HG02840 (cell line): ENCODE measurements at regions not wholly inside any gene's neighbourhood (a gene's known extent, or its start where the extent isn't known, plus 50 kb on each side); places are given as distances from the start of the nearest gene placed in this dataset.
"Not testable (repeated sequence)": the region's sequence is repeated elsewhere in the genome, so short reads cannot be mapped to it uniquely, and the experiment has no call there.

Experiments
- ATAC-seq: cut with Tn5 transposase; IDR thresholded peaks from one replicate; pipeline ENCODE4 v1.9.1; 2021; ENCODE audit warnings: mild to moderate bottlenecking, moderate library complexity, moderate number of reproducible peaks; ENCODE audit not compliant: unreplicated experiment, low FRiP score

DNA sequence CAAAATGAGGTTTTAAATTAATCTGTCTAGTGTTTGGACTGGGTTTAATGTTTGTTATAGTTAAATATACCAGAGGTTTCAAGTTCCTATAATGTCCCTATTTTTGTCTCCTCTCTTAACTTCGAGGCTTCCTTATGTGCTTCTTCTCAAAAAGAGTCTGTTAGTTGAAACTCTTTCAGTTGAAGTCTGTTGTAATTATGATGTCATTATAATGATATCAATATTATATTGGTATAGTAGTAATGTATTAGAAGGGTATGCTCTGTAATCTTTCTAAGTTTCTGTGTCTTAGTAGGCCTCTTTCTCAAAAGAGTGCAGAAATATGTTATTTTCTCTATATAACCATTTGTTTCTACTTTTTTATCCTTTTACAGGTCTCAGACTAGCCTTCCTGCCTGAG is 1148.0 kb downstream of the NSUN3 start:
- no peak for ATAC-seq

DNA sequence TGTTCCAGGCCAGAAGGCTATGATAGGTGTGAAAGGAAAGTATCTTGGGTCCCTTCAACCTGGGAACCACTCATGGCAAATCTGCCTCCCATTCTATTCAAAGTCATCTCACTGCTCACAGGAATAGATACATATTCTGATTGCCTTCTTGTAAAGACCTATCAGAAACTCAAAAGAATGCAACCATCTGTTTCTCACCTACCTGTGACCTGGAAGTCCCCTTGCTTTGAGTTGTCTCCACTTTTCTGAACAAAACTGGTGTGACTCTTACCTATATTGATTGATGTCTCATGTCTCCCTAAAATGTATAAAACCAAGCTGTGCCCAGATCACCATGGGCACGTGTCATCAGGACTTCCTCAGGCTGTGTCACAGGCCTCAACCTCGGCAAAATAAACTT is 1149.3 kb downstream of the NSUN3 start:
- no peak for ATAC-seq

- no peak for ATAC-seq
These were observed 1152.6 kb downstream of the NSUN3 start for GRCh38 chr3:95215437-95215957.

GRCh38 chr3:95217661-95218060 is 1154.8 kb downstream of the NSUN3 start:
- no peak for ATAC-seq

- no peak for ATAC-seq
These were observed 1155.6 kb downstream of the NSUN3 start for GRCh38 chr3:95218484-95218883.

DNA sequence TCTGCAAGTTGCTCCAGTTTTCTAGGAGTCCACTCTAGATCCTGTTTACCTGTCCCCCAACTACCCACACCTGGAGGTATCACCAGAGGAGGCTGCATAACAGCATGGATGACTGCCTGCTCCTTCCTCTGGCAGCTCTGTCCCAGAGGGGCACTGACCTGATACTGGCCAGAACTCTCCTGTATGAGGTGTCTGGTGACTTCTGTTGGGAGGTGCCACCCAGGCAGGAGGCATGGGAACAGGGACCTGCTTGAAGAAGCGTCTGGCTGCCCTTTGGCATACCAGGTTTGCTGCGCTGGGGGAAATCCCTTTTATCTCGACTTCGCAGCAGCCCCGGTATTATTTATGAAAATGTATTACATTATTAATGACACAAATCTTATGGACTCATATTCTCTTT is 1163.6 kb downstream of the NSUN3 start:
- no peak for ATAC-seq

- no peak for ATAC-seq
These were observed 1164.2 kb downstream of the NSUN3 start for GRCh38 chr3:95227092-95227491.

DNA sequence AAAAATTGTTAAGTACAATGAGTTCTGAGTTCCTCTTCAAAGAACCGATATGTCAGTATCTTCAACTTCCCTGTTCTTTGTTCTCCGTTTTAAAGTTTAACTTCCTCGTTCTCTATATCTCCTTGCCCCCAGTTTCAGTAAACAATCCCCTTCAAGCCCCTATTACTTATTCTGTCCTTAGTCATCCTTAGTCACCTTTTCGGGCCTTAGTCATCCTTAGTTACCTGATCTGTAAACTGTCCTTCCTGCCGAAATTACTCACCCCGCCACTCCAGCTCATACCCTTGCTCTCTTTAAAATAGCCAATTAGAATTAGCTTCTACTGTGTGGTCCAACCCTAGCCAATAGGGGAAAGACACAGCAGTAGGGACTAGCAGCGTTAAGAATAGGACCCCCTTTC is 1165.6 kb downstream of the NSUN3 start:
- ATAC-seq, result no peak

GRCh38 chr3:95235916-95236315 is 1173.1 kb downstream of the NSUN3 start:
- ATAC-seq, result no peak

DNA sequence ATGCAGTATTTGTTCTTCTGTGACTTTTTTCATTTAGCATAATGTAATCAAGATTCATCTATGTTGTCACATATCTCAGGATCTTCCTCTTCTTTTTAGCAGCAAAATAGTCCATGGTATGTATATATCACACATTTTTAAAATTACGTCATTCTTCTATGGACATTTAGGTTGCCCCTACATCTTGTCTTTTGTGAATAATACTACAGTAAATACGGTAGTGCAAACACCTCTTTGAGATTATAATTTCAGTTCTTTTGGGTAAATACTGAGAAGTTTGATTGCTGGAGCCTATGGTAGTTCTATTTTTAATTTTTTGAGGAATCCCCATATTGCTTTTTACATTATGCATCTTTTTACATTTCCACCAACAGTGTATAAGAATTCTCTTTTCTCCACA is 1174.9 kb downstream of the NSUN3 start:
- no peak for ATAC-seq

- ATAC-seq, result no peak
These were observed 1177.5 kb downstream of the NSUN3 start for GRCh38 chr3:95240395-95240794.

DNA sequence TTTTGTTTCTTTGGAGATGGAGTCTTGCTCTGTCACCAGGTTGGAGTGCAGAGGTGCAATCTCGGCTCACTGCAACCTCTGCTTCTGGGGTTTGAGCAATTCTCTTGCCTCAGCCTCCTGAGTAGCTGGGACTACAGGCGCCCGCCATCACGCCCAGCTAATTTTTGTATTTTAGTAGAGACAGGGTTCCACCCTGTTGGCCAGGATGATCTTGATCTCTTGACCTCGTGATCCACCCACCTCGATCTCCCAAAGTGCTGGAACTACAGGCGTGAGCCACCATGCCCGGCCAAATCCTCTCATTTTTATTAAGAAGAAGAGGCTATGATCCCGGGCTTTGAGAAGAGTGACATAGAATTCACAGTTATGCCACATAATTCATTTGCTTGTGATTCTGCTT is 1178.4 kb downstream of the NSUN3 start:
- not testable (repeated sequence) for ATAC-seq

DNA sequence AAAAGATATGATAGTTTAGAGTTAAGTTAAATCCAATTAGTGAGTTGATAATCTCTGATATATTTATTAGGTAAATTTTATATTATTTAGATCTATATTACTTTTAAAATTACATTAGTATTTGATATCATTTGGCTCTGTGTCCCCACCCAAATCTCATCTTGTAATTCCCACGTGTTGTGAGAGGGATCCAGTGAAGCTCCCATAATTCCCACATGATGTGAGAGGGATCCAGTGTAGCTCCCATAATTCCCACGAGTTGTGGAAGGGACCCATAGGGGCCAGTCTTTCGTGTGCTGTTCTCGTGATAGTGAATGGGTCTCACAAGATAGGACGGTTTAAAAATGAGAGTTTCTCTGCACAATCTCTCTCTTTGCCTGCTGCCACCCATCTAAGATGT is 1183.6 kb downstream of the NSUN3 start:
- no peak for ATAC-seq

DNA sequence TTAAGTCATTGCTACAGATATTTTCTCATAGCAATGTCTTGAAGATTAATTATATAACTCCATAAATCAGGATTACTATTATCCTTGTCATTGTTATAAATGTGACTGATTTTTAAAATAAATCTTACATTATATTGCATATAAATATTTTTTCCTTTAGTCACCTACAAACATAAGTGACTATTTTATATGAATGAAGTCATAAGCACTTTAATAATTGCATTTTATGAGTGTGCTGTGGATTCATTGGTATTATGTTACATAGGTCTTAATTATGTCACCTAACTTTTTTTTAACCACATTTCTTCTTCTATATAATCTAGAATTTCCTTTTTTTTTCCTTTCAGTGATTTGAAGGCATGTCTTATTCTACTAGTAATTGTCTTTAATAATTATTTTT is 1191.2 kb downstream of the NSUN3 start:
- ATAC-seq, result no peak

DNA sequence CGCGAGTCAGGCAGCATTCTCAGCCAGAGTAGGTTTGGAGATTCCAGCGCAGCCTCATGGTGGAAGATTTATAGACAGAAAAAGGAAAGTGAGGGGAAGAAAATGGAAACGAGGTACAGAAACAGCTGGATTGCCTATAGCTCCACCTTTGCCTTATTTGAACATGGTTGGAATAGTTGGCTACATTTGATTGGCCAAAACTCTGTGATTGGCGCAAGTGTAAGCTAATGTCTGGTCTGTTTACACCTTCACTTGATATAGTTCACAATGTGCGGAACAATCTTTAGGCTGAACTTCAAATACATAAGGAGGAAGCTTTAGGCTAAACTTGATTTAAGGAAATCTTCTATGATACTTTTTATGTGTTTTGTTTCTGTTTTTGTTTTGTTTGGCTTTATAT is 1191.9 kb downstream of the NSUN3 start:
- no peak for ATAC-seq

GRCh38 chr3:95265129-95265528 is 1202.3 kb downstream of the NSUN3 start:
- no peak for ATAC-seq

- ATAC-seq, result no peak
These were observed 1208.5 kb downstream of the NSUN3 start for GRCh38 chr3:95271395-95271794.

- no peak for ATAC-seq
These were observed 1209.3 kb downstream of the NSUN3 start for GRCh38 chr3:95272166-95272565.

- ATAC-seq, result no peak
These were observed 1209.9 kb downstream of the NSUN3 start for GRCh38 chr3:95272781-95273180.

DNA sequence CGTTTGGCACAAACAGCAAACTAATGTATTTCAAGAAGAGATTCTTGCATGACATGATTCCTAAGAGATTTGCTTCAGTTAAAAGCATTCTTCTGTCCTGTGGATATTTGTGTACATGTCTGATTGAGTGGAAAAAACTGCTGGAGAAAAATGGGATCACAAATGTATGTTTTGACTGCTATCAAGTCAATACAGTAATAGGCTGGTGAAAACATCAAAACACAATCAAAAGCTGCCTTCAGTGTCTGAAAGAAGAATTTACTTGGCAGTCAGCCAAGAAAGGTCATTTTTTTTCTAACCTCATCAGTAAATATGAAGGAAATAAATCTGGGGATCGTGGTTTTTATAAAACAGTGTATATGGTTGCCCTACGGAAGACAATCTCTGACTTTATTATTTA is 1214.8 kb downstream of the NSUN3 start:
- no peak for ATAC-seq

GRCh38 chr3:95280711-95281352 is 1218.0 kb downstream of the NSUN3 start:
- no peak for ATAC-seq

GRCh38 chr3:95289295-95289694 is 1226.4 kb downstream of the NSUN3 start:
- ATAC-seq, result no peak

- ATAC-seq, result no peak
These were observed 1234.7 kb downstream of the NSUN3 start for GRCh38 chr3:95297581-95297980.
